ENCODE measurements at regions not wholly inside any gene's neighbourhood (a gene's known extent, or its start where the extent isn't known, plus 50 kb on each side); places are given as distances from the start of the nearest gene placed in this dataset.

- CTCF ChIA-PET, result no interaction called here
- no peak for DNase-seq
- H3K36me3 Mint-ChIP-seq (ENCODE audit: insufficient read depth, unreplicated experiment), result no peaks in the 10 kb centered on the region
- H3K27me3 Mint-ChIP-seq (ENCODE audit: unreplicated experiment), result no peaks in the 10 kb centered on the region
- H3K9me3 Mint-ChIP-seq (ENCODE audit: low read depth, unreplicated experiment), result no peaks in the 10 kb centered on the region
- no peak overlapping the region for H3K27ac Mint-ChIP-seq (ENCODE audit: unreplicated experiment)
- TF ChIP-seq CTCF (IDR thresholded peaks at IDR 0.05; ENCODE audit: unreplicated experiment), result no peak
- no TSS peak for BruUV-seq (replicated peaks)
- H3K4me3 Mint-ChIP-seq (ENCODE audit: low read depth, unreplicated experiment), result no peak overlapping the region
- H3K4me1 Mint-ChIP-seq (ENCODE audit: low read depth, unreplicated experiment), result no peaks in the 10 kb centered on the region
- intact Hi-C loops (cut with micrococcal nuclease; ENCODE audit: unreplicated experiment), result no loop called here
These were observed 270.6 kb downstream of the CYRIA start for GRCh38 chr2:16394986-16395550.

GRCh38 chr2:16394072-16394985 lies 271.3 kb downstream of the CYRIA start:
- DNase-seq, result no peak
- intact Hi-C loops (cut with micrococcal nuclease; ENCODE audit: unreplicated experiment), result no loop called here
- no peak for TF ChIP-seq CTCF (IDR thresholded peaks at IDR 0.05; ENCODE audit: unreplicated experiment)
- CTCF ChIA-PET, result no interaction called here
- Mint-ChIP-seq H3K9me3 (ENCODE audit: low read depth, unreplicated experiment) (no peaks in the 10 kb centered on the region), H3K4me3 (ENCODE audit: low read depth, unreplicated experiment) (no peak overlapping the region), H3K36me3 (ENCODE audit: insufficient read depth, unreplicated experiment) (no peaks in the 10 kb centered on the region), H3K27me3 (ENCODE audit: unreplicated experiment) (no peaks in the 10 kb centered on the region), H3K4me1 (ENCODE audit: low read depth, unreplicated experiment) (no peaks in the 10 kb centered on the region), H3K27ac (ENCODE audit: unreplicated experiment) (no peak overlapping the region)
- BruUV-seq (replicated peaks), result no TSS peak

GRCh38 chr2:16393500-16394071 lies 272.0 kb downstream of the CYRIA start:
- intact Hi-C loops (cut with micrococcal nuclease; ENCODE audit: unreplicated experiment), result no loop called here
- no peaks in the 10 kb centered on the region for H3K27me3 Mint-ChIP-seq (ENCODE audit: unreplicated experiment)
- no peaks in the 10 kb centered on the region for H3K4me1 Mint-ChIP-seq (ENCODE audit: low read depth, unreplicated experiment)
- BruUV-seq (replicated peaks), result no TSS peak
- H3K4me3 Mint-ChIP-seq (ENCODE audit: low read depth, unreplicated experiment), result no peak overlapping the region
- no peaks in the 10 kb centered on the region for H3K9me3 Mint-ChIP-seq (ENCODE audit: low read depth, unreplicated experiment)
- H3K36me3 Mint-ChIP-seq (ENCODE audit: insufficient read depth, unreplicated experiment), result no peaks in the 10 kb centered on the region
- CTCF ChIA-PET, result no interaction called here
- no peak overlapping the region for H3K27ac Mint-ChIP-seq (ENCODE audit: unreplicated experiment)
- TF ChIP-seq CTCF (IDR thresholded peaks at IDR 0.05; ENCODE audit: unreplicated experiment), result no peak
- DNase-seq, result no peak

- BruUV-seq (replicated peaks), result no TSS peak
- Mint-ChIP-seq H3K27ac (ENCODE audit: unreplicated experiment) (no peak overlapping the region), H3K4me1 (ENCODE audit: low read depth, unreplicated experiment) (no peaks in the 10 kb centered on the region), H3K27me3 (ENCODE audit: unreplicated experiment) (no peaks in the 10 kb centered on the region), H3K9me3 (ENCODE audit: low read depth, unreplicated experiment) (no peaks in the 10 kb centered on the region), H3K36me3 (ENCODE audit: insufficient read depth, unreplicated experiment) (no peaks in the 10 kb centered on the region), H3K4me3 (ENCODE audit: low read depth, unreplicated experiment) (no peak overlapping the region)
- intact Hi-C loops (cut with micrococcal nuclease; ENCODE audit: unreplicated experiment), result no loop called here
- DNase-seq, result no peak
- CTCF ChIA-PET, result no interaction called here
- TF ChIP-seq CTCF (IDR thresholded peaks at IDR 0.05; ENCODE audit: unreplicated experiment), result no peak
These were observed 272.8 kb downstream of the CYRIA start for GRCh38 chr2:16392647-16393499.

Measured in Calu3 (cell line).